ENCODE measurements at regions not wholly inside any gene's neighbourhood (a gene's known extent, or its start where the extent isn't known, plus 50 kb on each side); places are given as distances from the start of the nearest gene placed in this dataset.
A peak's percentile ranks its signal among the peaks of the same experiment; 100 is the strongest.

- ChIA-PET POLR2A (ENCODE audit: low non-redundant PET) (no interaction called here), CTCF (no interaction called here)
- no peak overlapping the region for H3K27ac ChIP-seq
- no peak for DNase-seq (ENCODE audit: low spot score)
- TF ChIP-seq CTCF (conservative IDR thresholded peaks at IDR 0.05; ENCODE audit: low read depth) = no peak
Observed at GRCh38 chr13:86878781-86879180, 792.4 kb upstream of the SLITRK5 start.

GRCh38 chr13:86881390-86881789 is 789.8 kb upstream of the SLITRK5 start:
- no peak for TF ChIP-seq CTCF (conservative IDR thresholded peaks at IDR 0.05; ENCODE audit: low read depth)
- ChIA-PET POLR2A (ENCODE audit: low non-redundant PET) (no interaction called here), CTCF (no interaction called here)
- no peak for DNase-seq (ENCODE audit: low spot score)
- H3K27ac ChIP-seq = no peak overlapping the region

- TF ChIP-seq CTCF (conservative IDR thresholded peaks at IDR 0.05; ENCODE audit: low read depth) = no peak
- ChIA-PET CTCF (no interaction called here), POLR2A (ENCODE audit: low non-redundant PET) (no interaction called here)
- no peak for DNase-seq (ENCODE audit: low spot score)
- H3K27ac ChIP-seq = no peak overlapping the region
Observed at GRCh38 chr13:86882107-86882506, 789.1 kb upstream of the SLITRK5 start.

GRCh38 chr13:86882835-86883234 is 788.3 kb upstream of the SLITRK5 start:
- TF ChIP-seq CTCF (conservative IDR thresholded peaks at IDR 0.05; ENCODE audit: low read depth) = no peak
- ChIA-PET CTCF (no interaction called here), POLR2A (ENCODE audit: low non-redundant PET) (no interaction called here)
- no peak overlapping the region for H3K27ac ChIP-seq
- DNase-seq (ENCODE audit: low spot score) = no peak

GRCh38 chr13:86892330-86892729 is 778.8 kb upstream of the SLITRK5 start:
- TF ChIP-seq CTCF (conservative IDR thresholded peaks at IDR 0.05; ENCODE audit: low read depth) = no peak

GRCh38 chr13:86900906-86901305 is 770.3 kb upstream of the SLITRK5 start:
- TF ChIP-seq CTCF (conservative IDR thresholded peaks at IDR 0.05; ENCODE audit: low read depth) = no peak
- ChIA-PET CTCF (interaction anchor here (0.6 kb wide), 1 partner anchor 162 kb away, joined by 3 read pairs; no protein-coding TSS in a partner anchor), POLR2A (ENCODE audit: low non-redundant PET) (no interaction called here)
- no peak overlapping the region for H3K27ac ChIP-seq
- DNase-seq (ENCODE audit: low spot score) = peak; percentile 24

More at GRCh38 chr13:86892330-86892729, 778.8 kb upstream of the SLITRK5 start:
- POLR2A ChIA-PET (ENCODE audit: low non-redundant PET) = interaction anchor here (0.5 kb wide), 1 partner anchor 904 kb away, joined by 7 read pairs; no protein-coding TSS in a partner anchor
- CTCF ChIA-PET = no interaction called here
- H3K27ac ChIP-seq = no peak overlapping the region
- no peak for DNase-seq (ENCODE audit: low spot score)
